Progenitor cell of endocrine pancreas (in vitro differentiated cells): ENCODE measurements at regions not wholly inside any gene's neighbourhood (a gene's known extent, or its start where the extent isn't known, plus 50 kb on each side); places are given as distances from the start of the nearest gene placed in this dataset.

Source experiments
- DNase-seq: peaks from one replicate; pipeline ENCODE4 v3.0.0; 2021; ENCODE audit warnings: low spot score; ENCODE audit not compliant: unreplicated experiment
- H3K27ac Mint-ChIP-seq: 2 replicates; pipeline ENCODE4 v1.8.0; 2021; ENCODE audit warnings: mild to moderate bottlenecking, moderate library complexity, mixed read lengths
- H3K27me3 Mint-ChIP-seq: 2 replicates; pipeline ENCODE4 v1.8.0; 2021; ENCODE audit warnings: mixed read lengths
- H3K36me3 Mint-ChIP-seq: 2 replicates; pipeline ENCODE4 v1.8.0; 2022; ENCODE audit warnings: mixed read lengths; ENCODE audit not compliant: insufficient read depth
- H3K4me1 Mint-ChIP-seq: 2 replicates; pipeline ENCODE4 v1.8.0; 2021; ENCODE audit warnings: low read depth, mixed read lengths
- H3K4me3 Mint-ChIP-seq: 2 replicates; pipeline ENCODE4 v1.8.0; 2021; ENCODE audit warnings: low read depth, mild to moderate bottlenecking, moderate library complexity, mixed read lengths
- H3K9me3 Mint-ChIP-seq: 2 replicates; pipeline ENCODE4 v1.8.0; 2021; ENCODE audit warnings: low read depth, mixed read lengths
- TF ChIP-seq, protein P1 (sequence below): fragments of 200-600 bp; sonication (generic); IDR thresholded peaks from one replicate; pipeline ENCODE4 v1.5.0; 2021; ENCODE audit warnings: antibody characterized with exemption, mild to moderate bottlenecking; ENCODE audit not compliant: unreplicated experiment

DNA sequence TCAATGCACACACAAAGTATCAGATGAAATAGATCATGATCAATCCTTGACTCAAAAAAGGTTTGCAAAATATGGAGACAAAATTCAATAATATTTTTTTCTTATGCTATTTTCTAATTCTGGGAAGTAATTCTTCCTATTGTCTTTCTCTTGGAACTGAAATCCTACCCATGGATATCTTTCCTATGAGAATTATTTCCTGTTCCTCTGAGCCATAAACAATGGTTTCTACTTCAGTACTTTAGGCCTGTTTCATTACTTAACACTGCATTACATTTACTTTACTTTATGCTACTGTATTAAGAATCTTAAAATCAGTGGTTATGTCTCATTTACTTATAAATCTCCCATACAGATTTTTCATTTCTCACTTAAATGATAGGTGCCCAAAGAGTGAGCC, 1025.4 kb upstream of the ACO1 start:
- Mint-ChIP-seq H3K4me3 (no peak overlapping the region), H3K27ac (no peak overlapping the region), H3K9me3 (peaks cover 5% of the 10 kb centered on the region), H3K4me1 (no peaks in the 10 kb centered on the region), H3K27me3 (no peaks in the 10 kb centered on the region), H3K36me3 (no peaks in the 10 kb centered on the region)
- TF ChIP-seq, protein P1, sequence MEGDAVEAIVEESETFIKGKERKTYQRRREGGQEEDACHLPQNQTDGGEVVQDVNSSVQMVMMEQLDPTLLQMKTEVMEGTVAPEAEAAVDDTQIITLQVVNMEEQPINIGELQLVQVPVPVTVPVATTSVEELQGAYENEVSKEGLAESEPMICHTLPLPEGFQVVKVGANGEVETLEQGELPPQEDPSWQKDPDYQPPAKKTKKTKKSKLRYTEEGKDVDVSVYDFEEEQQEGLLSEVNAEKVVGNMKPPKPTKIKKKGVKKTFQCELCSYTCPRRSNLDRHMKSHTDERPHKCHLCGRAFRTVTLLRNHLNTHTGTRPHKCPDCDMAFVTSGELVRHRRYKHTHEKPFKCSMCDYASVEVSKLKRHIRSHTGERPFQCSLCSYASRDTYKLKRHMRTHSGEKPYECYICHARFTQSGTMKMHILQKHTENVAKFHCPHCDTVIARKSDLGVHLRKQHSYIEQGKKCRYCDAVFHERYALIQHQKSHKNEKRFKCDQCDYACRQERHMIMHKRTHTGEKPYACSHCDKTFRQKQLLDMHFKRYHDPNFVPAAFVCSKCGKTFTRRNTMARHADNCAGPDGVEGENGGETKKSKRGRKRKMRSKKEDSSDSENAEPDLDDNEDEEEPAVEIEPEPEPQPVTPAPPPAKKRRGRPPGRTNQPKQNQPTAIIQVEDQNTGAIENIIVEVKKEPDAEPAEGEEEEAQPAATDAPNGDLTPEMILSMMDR: no peak
- no peak for DNase-seq

DNA sequence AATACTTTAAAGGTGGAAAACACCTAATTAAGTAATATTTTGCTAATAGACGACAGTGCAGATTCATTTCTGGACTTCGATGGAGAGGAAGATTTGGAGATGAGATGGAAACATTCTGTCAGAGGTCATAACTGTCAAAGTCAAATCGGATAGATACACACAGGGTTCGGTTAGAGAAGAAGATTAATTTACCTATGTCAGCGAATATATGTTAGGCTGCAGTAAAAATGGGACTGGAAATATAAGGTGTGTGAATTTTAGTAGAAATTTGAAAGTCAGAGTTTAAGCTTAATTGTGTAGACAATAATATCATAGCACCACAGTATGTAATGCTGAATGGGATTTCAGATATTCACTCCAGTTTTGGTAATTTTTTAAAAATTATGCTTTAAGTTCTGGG, 1020.3 kb upstream of the ACO1 start:
- Mint-ChIP-seq H3K27ac (no peak overlapping the region), H3K27me3 (no peaks in the 10 kb centered on the region), H3K4me3 (no peak overlapping the region), H3K9me3 (no peaks in the 10 kb centered on the region), H3K36me3 (no peaks in the 10 kb centered on the region), H3K4me1 (peaks cover 3% of the 10 kb centered on the region)
- DNase-seq: no peak
- TF ChIP-seq, protein P1: no peak

DNA sequence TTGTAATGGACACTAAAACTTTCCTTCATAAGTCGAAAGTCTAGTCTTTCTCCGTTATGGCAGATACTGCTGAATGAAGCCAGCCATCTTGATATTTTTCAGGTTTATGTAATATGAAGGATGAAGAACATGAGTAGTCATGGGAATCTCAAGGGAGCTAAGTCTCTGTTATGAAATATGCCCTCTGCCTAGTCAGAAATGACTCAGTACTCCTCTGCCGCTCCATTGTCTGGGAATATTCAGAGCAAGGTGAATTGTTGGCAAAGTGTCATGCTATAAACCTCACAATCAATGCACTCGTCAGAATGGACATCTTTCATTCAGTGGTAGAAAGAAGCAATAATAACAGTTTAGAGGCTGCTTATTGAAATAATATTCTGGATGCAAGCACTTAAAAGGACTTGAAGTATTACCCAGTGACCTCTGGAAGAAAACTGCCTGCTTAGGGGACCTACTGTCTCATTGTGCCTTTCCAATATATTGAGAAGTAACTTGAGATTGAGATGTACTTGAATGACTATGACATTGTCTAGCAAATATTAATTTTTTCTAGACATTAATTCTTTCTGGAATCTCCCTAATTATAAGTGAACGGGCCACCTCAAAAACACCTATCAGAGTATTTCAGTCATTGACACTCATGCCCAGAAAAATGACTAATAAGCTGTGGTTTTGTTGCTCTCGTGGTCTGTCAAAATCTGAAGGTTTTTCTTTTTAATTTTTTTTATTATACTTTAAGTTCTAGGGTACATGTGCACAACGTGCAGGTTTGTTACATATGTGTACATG, 1011.5 kb upstream of the ACO1 start:
- no peaks in the 10 kb centered on the region for H3K27me3 Mint-ChIP-seq
- H3K9me3 Mint-ChIP-seq: peaks cover 10% of the 10 kb centered on the region
- no peak for DNase-seq
- H3K4me1 Mint-ChIP-seq: peaks cover 11% of the 10 kb centered on the region
- TF ChIP-seq, protein P1: no peak
- H3K27ac Mint-ChIP-seq: no peak overlapping the region
- no peaks in the 10 kb centered on the region for H3K36me3 Mint-ChIP-seq
- no peak overlapping the region for H3K4me3 Mint-ChIP-seq

DNA sequence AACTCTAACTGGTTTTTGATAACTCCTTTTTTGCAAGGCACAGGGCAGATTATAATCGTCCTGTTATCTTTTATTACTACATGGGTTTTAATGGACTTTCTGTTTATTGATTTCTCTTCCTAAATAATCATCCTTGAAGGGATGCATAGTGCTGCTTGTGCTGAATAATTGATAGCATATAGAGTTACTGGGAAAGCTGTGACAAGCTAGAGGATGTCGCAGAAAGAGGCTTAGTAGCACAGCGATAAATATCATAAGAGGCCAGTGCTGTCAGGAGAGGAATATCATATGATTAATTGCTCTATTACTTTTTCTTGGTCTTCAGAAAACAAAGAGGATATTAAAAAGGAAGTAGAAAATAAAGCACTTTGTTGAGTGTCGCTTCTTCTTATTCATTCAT, 1007.1 kb upstream of the ACO1 start:
- no peak overlapping the region for H3K4me3 Mint-ChIP-seq
- H3K9me3 Mint-ChIP-seq: peaks cover 6% of the 10 kb centered on the region
- TF ChIP-seq, protein P1: no peak
- no peak for DNase-seq
- H3K27me3 Mint-ChIP-seq: no peaks in the 10 kb centered on the region
- no peaks in the 10 kb centered on the region for H3K36me3 Mint-ChIP-seq
- H3K27ac Mint-ChIP-seq: no peak overlapping the region
- H3K4me1 Mint-ChIP-seq: peaks cover 4% of the 10 kb centered on the region

DNA sequence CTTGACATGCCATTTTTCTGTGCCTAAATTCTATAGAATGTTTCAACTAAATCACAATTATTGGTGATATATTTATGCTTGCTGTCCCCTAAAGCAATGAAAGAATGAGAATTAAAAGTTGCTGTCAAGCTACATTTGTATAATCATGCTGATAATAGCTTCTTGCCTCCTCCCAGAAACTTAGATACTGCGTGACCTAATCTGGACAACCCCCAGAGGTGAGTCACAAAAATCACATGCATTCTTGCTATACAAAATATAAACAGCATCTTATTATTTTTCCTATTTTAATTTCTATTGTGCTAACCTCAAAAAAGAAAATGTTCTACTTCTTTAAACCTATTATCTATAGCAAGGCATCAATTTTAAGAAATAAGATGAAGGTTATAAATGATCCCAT, 995.8 kb upstream of the ACO1 start:
- TF ChIP-seq, protein P1: no peak

More for the DNA sequence above, 995.8 kb upstream of the ACO1 start:
- Mint-ChIP-seq H3K36me3 (no peaks in the 10 kb centered on the region), H3K9me3 (no peaks in the 10 kb centered on the region), H3K4me3 (no peak overlapping the region), H3K27me3 (no peaks in the 10 kb centered on the region), H3K4me1 (no peaks in the 10 kb centered on the region), H3K27ac (no peak overlapping the region)
- no peak for DNase-seq
